SK-N-SH treated with all-trans-retinoic acid at 6 μM for 48 hours (cell line): ENCODE measurements at regions not wholly inside any gene's neighbourhood (a gene's known extent, or its start where the extent isn't known, plus 50 kb on each side); places are given as distances from the start of the nearest gene placed in this dataset.

ENCODE experiments used
- ATAC-seq: fragments of 200-7000 bp; cut with Tn5 transposase; 3 replicates; pipeline ENCODE4 v1.9.1; 2020; ENCODE audit warnings: mild to moderate bottlenecking, moderate library complexity
- ARNTL ChIP-seq: fragments of 450-650 bp; formaldehyde crosslinking; IDR thresholded peaks from 2 replicates; pipeline ENCODE4 v1.5.0; 2020; ENCODE audit warnings: low read depth, mild to moderate bottlenecking, moderate library complexity, borderline replicate concordance
- CREB5 ChIP-seq: fragments of 250-450 bp; sonication (Bioruptor Pico); IDR thresholded peaks from 2 replicates; pipeline ENCODE4 v1.5.1; 2020; ENCODE audit warnings: low read depth, mild to moderate bottlenecking, moderate library complexity
- CSDC2 ChIP-seq: fragments of 250-450 bp; sonication (Bioruptor Pico); IDR thresholded peaks from 2 replicates; pipeline ENCODE4 v1.5.0; 2020; ENCODE audit warnings: mild to moderate bottlenecking, moderate library complexity
- CSRNP3 ChIP-seq: fragments of 250-450 bp; sonication (Bioruptor Pico); IDR thresholded peaks from 2 replicates; pipeline ENCODE4 v1.5.1; 2021; ENCODE audit warnings: mild to moderate bottlenecking, moderate library complexity
- ESRRG ChIP-seq: fragments of 250-450 bp; sonication (Bioruptor Pico); IDR thresholded peaks from 2 replicates; pipeline ENCODE4 v1.6.1; 2021; ENCODE audit warnings: mild to moderate bottlenecking
- GLIS3 ChIP-seq: fragments of 250-450 bp; sonication (Bioruptor Pico); IDR thresholded peaks from 2 replicates; pipeline ENCODE4 v1.5.0; 2020; ENCODE audit warnings: mild to moderate bottlenecking, moderate library complexity
- ISL1 ChIP-seq: fragments of 250-450 bp; sonication (Bioruptor Pico); IDR thresholded peaks from 2 replicates; pipeline ENCODE4 v2.1.2; 2022; ENCODE audit warnings: mild to moderate bottlenecking, moderate library complexity
- OSR1 ChIP-seq: fragments of 250-450 bp; sonication (Bioruptor Pico); IDR thresholded peaks from 2 replicates; pipeline ENCODE4 v1.8.0; 2022; ENCODE audit warnings: moderate library complexity, mild to moderate bottlenecking, inconsistent platforms
- PATZ1 ChIP-seq: fragments of 250-450 bp; sonication (Bioruptor Pico); IDR thresholded peaks from 2 replicates; pipeline ENCODE4 v1.8.0; 2020; ENCODE audit warnings: mild to moderate bottlenecking, moderate library complexity, borderline replicate concordance
- POU6F1 ChIP-seq: fragments of 250-450 bp; sonication (Bioruptor Pico); IDR thresholded peaks from 2 replicates; pipeline ENCODE4 v1.8.0; 2021; ENCODE audit warnings: low read depth, mild to moderate bottlenecking, moderate library complexity, borderline replicate concordance
- PPARA ChIP-seq: fragments of 250-450 bp; sonication (Bioruptor Pico); IDR thresholded peaks from 2 replicates; pipeline ENCODE4 v1.5.0; 2020; ENCODE audit warnings: mild to moderate bottlenecking, borderline replicate concordance
- RARB ChIP-seq: fragments of 250-450 bp; sonication (Bioruptor Pico); IDR thresholded peaks from 2 replicates; pipeline ENCODE4 v1.8.0; 2021; ENCODE audit warnings: mild to moderate bottlenecking, moderate library complexity
- SNAI2 ChIP-seq: fragments of 250-450 bp; sonication (Bioruptor Pico); IDR thresholded peaks from 2 replicates; pipeline ENCODE4 v1.5.0; 2020; ENCODE audit warnings: mild to moderate bottlenecking, moderate library complexity
- TCF4 ChIP-seq: fragments of 250-450 bp; sonication (Bioruptor Pico); IDR thresholded peaks from 2 replicates; pipeline ENCODE4 v1.8.0; 2021; ENCODE audit warnings: mild to moderate bottlenecking, moderate library complexity, borderline replicate concordance
- TOX ChIP-seq: fragments of 250-450 bp; sonication (Bioruptor Pico); IDR thresholded peaks from 2 replicates; pipeline ENCODE4 v1.8.0; 2021; ENCODE audit warnings: mild to moderate bottlenecking, moderate library complexity, borderline replicate concordance
- TSHZ2 ChIP-seq: fragments of 250-450 bp; sonication (Bioruptor Pico); IDR thresholded peaks from 2 replicates; pipeline ENCODE4 v1.5.0; 2020; ENCODE audit warnings: mild to moderate bottlenecking, moderate library complexity
- ZC3H10 ChIP-seq: fragments of 250-450 bp; sonication (Bioruptor Pico); IDR thresholded peaks from 2 replicates; pipeline ENCODE4 v1.5.1; 2021; ENCODE audit warnings: mild to moderate bottlenecking, moderate library complexity
- ZFP3 ChIP-seq: fragments of 250-450 bp; sonication (Bioruptor Pico); IDR thresholded peaks from 2 replicates; pipeline ENCODE4 v1.5.0; 2020; ENCODE audit warnings: mild to moderate bottlenecking, moderate library complexity
- ZNF565 ChIP-seq: fragments of 450-650 bp; formaldehyde crosslinking; conservative IDR thresholded peaks from 2 replicates; pipeline ENCODE4 v1.5.0; 2020; ENCODE audit warnings: low read depth, mild to moderate bottlenecking, moderate library complexity
- ZNF70 ChIP-seq: fragments of 450-650 bp; formaldehyde crosslinking; IDR thresholded peaks from 2 replicates; pipeline ENCODE4 v1.5.0; 2020; ENCODE audit warnings: mild to moderate bottlenecking, moderate library complexity
- ZNF8 ChIP-seq: fragments of 450-650 bp; formaldehyde crosslinking; IDR thresholded peaks from 2 replicates; pipeline ENCODE4 v1.5.0; 2020; ENCODE audit warnings: mild to moderate bottlenecking, moderate library complexity

- TF ChIP-seq ZC3H10 (CRISPR knock-in tag) (no peak), SNAI2 (CRISPR knock-in tag) (no peak), CSRNP3 (CRISPR knock-in tag) (no peak), TSHZ2 (CRISPR knock-in tag) (no peak), ISL1 (no peak), ARNTL (CRISPR knock-in tag) (no peak)
- ATAC-seq: no peak
Measured at GRCh38 chr15:62228604-62229003, 63.5 kb upstream of the C2CD4B start.

GRCh38 chr15:62231856-62232255, 66.8 kb upstream of the C2CD4B start:
- TF ChIP-seq POU6F1 (CRISPR knock-in tag) (no peak), OSR1 (CRISPR knock-in tag) (no peak), ZFP3 (CRISPR knock-in tag) (no peak), TSHZ2 (CRISPR knock-in tag) (no peak), RARB (CRISPR knock-in tag) (no peak), ARNTL (CRISPR knock-in tag) (no peak), CSDC2 (CRISPR knock-in tag) (no peak), ZNF70 (CRISPR knock-in tag) (no peak), TOX (no peak), TCF4 (CRISPR knock-in tag) (no peak), ESRRG (no peak)
- no peak for ATAC-seq

- no peak; the same call in 2 of the 3 replicates for ATAC-seq
- TF ChIP-seq CSRNP3 (CRISPR knock-in tag) (no peak), ZNF8 (CRISPR knock-in tag) (no peak), GLIS3 (CRISPR knock-in tag) (no peak), PPARA (CRISPR knock-in tag) (no peak), PATZ1 (CRISPR knock-in tag) (no peak), ZFP3 (CRISPR knock-in tag) (no peak), TCF4 (CRISPR knock-in tag) (no peak), POU6F1 (CRISPR knock-in tag) (no peak), TOX (no peak), ZNF565 (CRISPR knock-in tag) (no peak), CREB5 (no peak), SNAI2 (CRISPR knock-in tag) (no peak)
Measured at GRCh38 chr15:62240121-62241096, 75.3 kb upstream of the C2CD4B start.
